Endodermal cell (in vitro differentiated cells): ENCODE measurements at regions not wholly inside any gene's neighbourhood (a gene's known extent, or its start where the extent isn't known, plus 50 kb on each side); places are given as distances from the start of the nearest gene placed in this dataset.

ENCODE experiments used
- DNase-seq: peaks from one replicate; pipeline ENCODE4 v3.0.0-alpha.2; 2017
- H3K27ac ChIP-seq: 2 replicates; pipeline ENCODE4 v1.5.1; 2013; ENCODE audit warnings: mild to moderate bottlenecking, low read depth, low read length, moderate library complexity
- H3K27me3 ChIP-seq: 2 replicates; pipeline ENCODE4 v1.6.1; 2013; ENCODE audit warnings: mild to moderate bottlenecking, low read length, moderate library complexity; ENCODE audit not compliant: insufficient read depth, control insufficient read depth, poor library complexity, severe bottlenecking
- H3K36me3 ChIP-seq: 2 replicates; pipeline ENCODE4 v1.7.0; 2013; ENCODE audit warnings: mild to moderate bottlenecking, low read length, moderate library complexity; ENCODE audit not compliant: control insufficient read depth, insufficient read depth
- H3K4me1 ChIP-seq: one replicate; pipeline ENCODE4 v1.7.0; 2013; ENCODE audit warnings: low read length; ENCODE audit not compliant: control insufficient read depth, insufficient read depth
- H3K4me3 ChIP-seq: 2 replicates; pipeline ENCODE4 v1.5.1; 2013; ENCODE audit warnings: mild to moderate bottlenecking, low read length, moderate library complexity
- H3K9ac ChIP-seq: 2 replicates; pipeline ENCODE4 v1.6.1; 2013; ENCODE audit warnings: mild to moderate bottlenecking, low read length, moderate library complexity; ENCODE audit not compliant: poor library complexity, severe bottlenecking; ENCODE audit errors: extremely low read depth
- H3K9me3 ChIP-seq: 2 replicates; pipeline ENCODE4 v1.6.1; 2013; ENCODE audit warnings: mild to moderate bottlenecking, low read length, moderate library complexity; ENCODE audit not compliant: control insufficient read depth
- H3K27ac Mint-ChIP-seq: 2 replicates; pipeline ENCODE4 v1.8.0; 2020; ENCODE audit warnings: mixed read lengths
- H3K27me3 Mint-ChIP-seq: 2 replicates; pipeline ENCODE4 v1.8.0; 2021; ENCODE audit warnings: mild to moderate bottlenecking, mixed read lengths; ENCODE audit not compliant: insufficient read depth
- H3K36me3 Mint-ChIP-seq: 2 replicates; pipeline ENCODE4 v1.8.0; 2020; ENCODE audit warnings: low read depth, mixed read lengths
- H3K4me1 Mint-ChIP-seq: 2 replicates; pipeline ENCODE4 v1.8.0; 2020; ENCODE audit warnings: mixed read lengths
- H3K4me3 Mint-ChIP-seq: 2 replicates; pipeline ENCODE4 v1.8.0; 2020; ENCODE audit warnings: mild to moderate bottlenecking, moderate library complexity, mixed read lengths
- H3K9me3 Mint-ChIP-seq: 2 replicates; pipeline ENCODE4 v1.8.0; 2020; ENCODE audit warnings: mild to moderate bottlenecking, mixed read lengths
- CTCF ChIP-seq: fragments of 200-600 bp; sonication (generic); conservative IDR thresholded peaks from 2 replicates; pipeline ENCODE4 v1.5.0; 2021; ENCODE audit warnings: antibody characterized with exemption, mild to moderate bottlenecking
- WGBS, 2 experiments: methylation state at CpG; one replicate each; pipeline versions ENCODE4 v1.1.5 to v1.1.7; 2013; ENCODE audit warnings: missing lambda C conversion rate in 2 of 2, mixed read lengths in 1 of 2; ENCODE audit not compliant: insufficient coverage in 1 of 2, insufficient read length in 1 of 2; 5-methylcytosine and 5-hydroxymethylcytosine counted together

GRCh38 chr12:58415716-58416115 is 474.3 kb downstream of the ATP23 start:
- no peak overlapping the region for H3K27ac ChIP-seq
- no peak overlapping the region for H3K9ac ChIP-seq
- peaks cover 19% of the 10 kb centered on the region for H3K4me1 ChIP-seq
- H3K27ac Mint-ChIP-seq: peak overlapping the region; percentile 9
- H3K9me3 ChIP-seq: no peaks in the 10 kb centered on the region
- H3K9me3 Mint-ChIP-seq: peaks cover 3% of the 10 kb centered on the region
- H3K4me3 Mint-ChIP-seq: no peak overlapping the region
- DNase-seq: no peak
- H3K36me3 Mint-ChIP-seq: peaks cover 1% of the 10 kb centered on the region
- no peak overlapping the region for H3K4me3 ChIP-seq
- H3K27me3 ChIP-seq: no peaks in the 10 kb centered on the region
- no peak for TF ChIP-seq CTCF
- no peaks in the 10 kb centered on the region for H3K36me3 ChIP-seq
- H3K27me3 Mint-ChIP-seq: no peaks in the 10 kb centered on the region
- peaks cover 49% of the 10 kb centered on the region for H3K4me1 Mint-ChIP-seq

- peaks cover 46% of the 10 kb centered on the region for H3K4me1 Mint-ChIP-seq
- no peaks in the 10 kb centered on the region for H3K27me3 Mint-ChIP-seq
- peaks cover 1% of the 10 kb centered on the region for H3K36me3 Mint-ChIP-seq
- peak; percentile 23 for TF ChIP-seq CTCF
- H3K9ac ChIP-seq: no peak overlapping the region
- peaks cover 17% of the 10 kb centered on the region for H3K4me1 ChIP-seq
- DNase-seq: no peak
- H3K9me3 ChIP-seq: no peaks in the 10 kb centered on the region
- 76 to 93% methylated on average over 2 of the region's 2 CpGs for WGBS, 2 experiments
- H3K4me3 Mint-ChIP-seq: no peak overlapping the region
- H3K27ac ChIP-seq: no peak overlapping the region
- H3K36me3 ChIP-seq: no peaks in the 10 kb centered on the region
- no peak overlapping the region for H3K4me3 ChIP-seq
- no peak overlapping the region for H3K27ac Mint-ChIP-seq
- no peaks in the 10 kb centered on the region for H3K27me3 ChIP-seq
- H3K9me3 Mint-ChIP-seq: peaks cover 5% of the 10 kb centered on the region
Observed at GRCh38 chr12:58416236-58416635, 474.9 kb downstream of the ATP23 start.

GRCh38 chr12:58419196-58419760 is 477.9 kb downstream of the ATP23 start:
- Histone ChIP-seq H3K36me3 (no peaks in the 10 kb centered on the region), H3K9me3 (peaks cover 7% of the 10 kb centered on the region), H3K27ac (no peak overlapping the region), H3K4me1 (peaks cover 4% of the 10 kb centered on the region), H3K4me3 (no peak overlapping the region), H3K9ac (no peak overlapping the region), H3K27me3 (no peaks in the 10 kb centered on the region)
- no peak for DNase-seq
- Mint-ChIP-seq H3K36me3 (peaks cover 7% of the 10 kb centered on the region), H3K9me3 (peaks cover 16% of the 10 kb centered on the region), H3K27ac (no peak overlapping the region), H3K27me3 (no peaks in the 10 kb centered on the region), H3K4me3 (no peak overlapping the region), H3K4me1 (peaks cover 30% of the 10 kb centered on the region)
- WGBS, 2 experiments: 93 to 96% methylated on average over 12 to 13 of the region's 13 CpGs
- TF ChIP-seq CTCF: no peak
